ENCODE measurements at regions not wholly inside any gene's neighbourhood (a gene's known extent, or its start where the extent isn't known, plus 50 kb on each side); places are given as distances from the start of the nearest gene placed in this dataset.

GRCh38 chr11:41935241-41935640, 475.8 kb upstream of the LRRC4C start:
- Histone ChIP-seq H3K4me3 (no peak overlapping the region), H3K9me3 (no peaks in the 10 kb centered on the region), H3K36me3 (no peaks in the 10 kb centered on the region), H3K4me1 (ENCODE audit: control insufficient read depth in 1 of 2, low read depth in 2 of 2) (no peaks in the 10 kb centered on the region), H3K27ac (no peak overlapping the region), H3K27me3 (replicated peaks; ENCODE audit: insufficient read depth) (no peaks in the 10 kb centered on the region)
- ATAC-seq (ENCODE audit: insufficient number of reproducible peaks, low FRiP score, low read depth) (no peak), DNase-seq (ENCODE audit: low spot score) (no peak)
- TF ChIP-seq CTCF (IDR thresholded peaks at IDR 0.05), result no peak

GRCh38 chr11:41935795-41936194, 476.3 kb upstream of the LRRC4C start:
- H3K4me1 ChIP-seq (ENCODE audit: control insufficient read depth in 1 of 2, low read depth in 2 of 2), result no peaks in the 10 kb centered on the region
- ATAC-seq (ENCODE audit: insufficient number of reproducible peaks, low FRiP score, low read depth) (no peak), DNase-seq (ENCODE audit: low spot score) (no peak)
- no peaks in the 10 kb centered on the region for H3K27me3 ChIP-seq (replicated peaks; ENCODE audit: insufficient read depth)
- no peaks in the 10 kb centered on the region for H3K9me3 ChIP-seq
- no peak overlapping the region for H3K27ac ChIP-seq
- no peaks in the 10 kb centered on the region for H3K36me3 ChIP-seq
- no peak overlapping the region for H3K4me3 ChIP-seq
- no peak for TF ChIP-seq CTCF (IDR thresholded peaks at IDR 0.05)

- H3K9me3 ChIP-seq, result no peaks in the 10 kb centered on the region
- H3K36me3 ChIP-seq, result no peaks in the 10 kb centered on the region
- H3K27me3 ChIP-seq (replicated peaks; ENCODE audit: insufficient read depth), result no peaks in the 10 kb centered on the region
- no peak overlapping the region for H3K4me3 ChIP-seq
- DNase-seq (ENCODE audit: low spot score) (no peak), ATAC-seq (ENCODE audit: insufficient number of reproducible peaks, low FRiP score, low read depth) (no peak)
- H3K27ac ChIP-seq, result no peak overlapping the region
- no peaks in the 10 kb centered on the region for H3K4me1 ChIP-seq (ENCODE audit: control insufficient read depth in 1 of 2, low read depth in 2 of 2)
- TF ChIP-seq CTCF (IDR thresholded peaks at IDR 0.05), result no peak
Observed at GRCh38 chr11:41943656-41944055, 484.2 kb upstream of the LRRC4C start.

GRCh38 chr11:41947392-41947791, 487.9 kb upstream of the LRRC4C start:
- H3K27ac ChIP-seq, result no peak overlapping the region
- no peaks in the 10 kb centered on the region for H3K9me3 ChIP-seq
- H3K4me3 ChIP-seq, result no peak overlapping the region
- ATAC-seq (ENCODE audit: insufficient number of reproducible peaks, low FRiP score, low read depth) (no peak), DNase-seq (ENCODE audit: low spot score) (no peak)
- H3K4me1 ChIP-seq (ENCODE audit: control insufficient read depth in 1 of 2, low read depth in 2 of 2), result no peaks in the 10 kb centered on the region
- H3K27me3 ChIP-seq (replicated peaks; ENCODE audit: insufficient read depth), result no peaks in the 10 kb centered on the region
- H3K36me3 ChIP-seq, result no peaks in the 10 kb centered on the region
- no peak for TF ChIP-seq CTCF (IDR thresholded peaks at IDR 0.05)

GRCh38 chr11:41950470-41951143, 491.2 kb upstream of the LRRC4C start:
- Histone ChIP-seq H3K4me1 (ENCODE audit: control insufficient read depth in 1 of 2, low read depth in 2 of 2) (no peaks in the 10 kb centered on the region), H3K27ac (no peak overlapping the region), H3K9me3 (no peaks in the 10 kb centered on the region), H3K4me3 (no peak overlapping the region), H3K27me3 (replicated peaks; ENCODE audit: insufficient read depth) (no peaks in the 10 kb centered on the region), H3K36me3 (no peaks in the 10 kb centered on the region)
- no peak for ATAC-seq (ENCODE audit: insufficient number of reproducible peaks, low FRiP score, low read depth)
- DNase-seq (ENCODE audit: low spot score), result no peak
- no peak for TF ChIP-seq CTCF (IDR thresholded peaks at IDR 0.05)
